ENCODE measurements at regions not wholly inside any gene's neighbourhood (a gene's known extent, or its start where the extent isn't known, plus 50 kb on each side); places are given as distances from the start of the nearest gene placed in this dataset.

DNA sequence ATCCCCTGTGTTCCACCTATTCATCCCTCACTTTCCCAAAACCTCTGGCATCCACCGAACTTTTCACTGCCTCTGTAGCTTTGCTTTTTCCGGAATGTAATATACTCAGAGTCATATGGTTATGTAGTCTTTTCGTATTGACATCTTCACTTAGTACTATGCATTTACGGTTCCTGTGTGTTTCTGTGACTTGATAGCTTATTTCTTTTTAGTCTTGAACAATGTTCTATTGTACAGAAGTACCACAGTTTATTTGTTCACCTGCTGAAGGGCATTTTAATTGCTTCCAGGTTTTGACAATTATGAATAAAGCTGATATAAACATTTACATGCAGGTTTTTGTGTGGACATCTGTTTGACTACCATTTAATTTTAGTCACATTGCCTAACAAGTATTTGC lies 154.7 kb upstream of the DOK6 start:
- ChIA-PET POLR2A (no interaction called here), CTCF (no interaction called here)
- in situ Hi-C loops (cut with HindIII; ENCODE audit: low pct_unique_long_range_greater_than_20kb, low sequenced_read_pairs) (no loop called here), intact Hi-C loops (cut with micrococcal nuclease; ENCODE audit: unreplicated experiment) (no loop called here)
- no peak for TF ChIP-seq POLR2AphosphoS5 (IDR thresholded peaks at IDR 0.05; ENCODE audit: low read depth, low read length)
- TF ChIP-seq SIN3A (IDR thresholded peaks at IDR 0.05; ENCODE audit: borderline replicate concordance, insufficient read depth, low read depth, low read length) = no peak
- no peak for TF ChIP-seq TCF7L2 (IDR thresholded peaks at IDR 0.05; ENCODE audit: low read depth, low read length)
- TF ChIP-seq, protein P1, sequence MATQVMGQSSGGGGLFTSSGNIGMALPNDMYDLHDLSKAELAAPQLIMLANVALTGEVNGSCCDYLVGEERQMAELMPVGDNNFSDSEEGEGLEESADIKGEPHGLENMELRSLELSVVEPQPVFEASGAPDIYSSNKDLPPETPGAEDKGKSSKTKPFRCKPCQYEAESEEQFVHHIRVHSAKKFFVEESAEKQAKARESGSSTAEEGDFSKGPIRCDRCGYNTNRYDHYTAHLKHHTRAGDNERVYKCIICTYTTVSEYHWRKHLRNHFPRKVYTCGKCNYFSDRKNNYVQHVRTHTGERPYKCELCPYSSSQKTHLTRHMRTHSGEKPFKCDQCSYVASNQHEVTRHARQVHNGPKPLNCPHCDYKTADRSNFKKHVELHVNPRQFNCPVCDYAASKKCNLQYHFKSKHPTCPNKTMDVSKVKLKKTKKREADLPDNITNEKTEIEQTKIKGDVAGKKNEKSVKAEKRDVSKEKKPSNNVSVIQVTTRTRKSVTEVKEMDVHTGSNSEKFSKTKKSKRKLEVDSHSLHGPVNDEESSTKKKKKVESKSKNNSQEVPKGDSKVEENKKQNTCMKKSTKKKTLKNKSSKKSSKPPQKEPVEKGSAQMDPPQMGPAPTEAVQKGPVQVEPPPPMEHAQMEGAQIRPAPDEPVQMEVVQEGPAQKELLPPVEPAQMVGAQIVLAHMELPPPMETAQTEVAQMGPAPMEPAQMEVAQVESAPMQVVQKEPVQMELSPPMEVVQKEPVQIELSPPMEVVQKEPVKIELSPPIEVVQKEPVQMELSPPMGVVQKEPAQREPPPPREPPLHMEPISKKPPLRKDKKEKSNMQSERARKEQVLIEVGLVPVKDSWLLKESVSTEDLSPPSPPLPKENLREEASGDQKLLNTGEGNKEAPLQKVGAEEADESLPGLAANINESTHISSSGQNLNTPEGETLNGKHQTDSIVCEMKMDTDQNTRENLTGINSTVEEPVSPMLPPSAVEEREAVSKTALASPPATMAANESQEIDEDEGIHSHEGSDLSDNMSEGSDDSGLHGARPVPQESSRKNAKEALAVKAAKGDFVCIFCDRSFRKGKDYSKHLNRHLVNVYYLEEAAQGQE (IDR thresholded peaks at IDR 0.05; ENCODE audit: insufficient read depth in 1 of 2, low read depth in 2 of 2, low read length in 1 of 2) = no peak
- TF ChIP-seq, protein P2, sequence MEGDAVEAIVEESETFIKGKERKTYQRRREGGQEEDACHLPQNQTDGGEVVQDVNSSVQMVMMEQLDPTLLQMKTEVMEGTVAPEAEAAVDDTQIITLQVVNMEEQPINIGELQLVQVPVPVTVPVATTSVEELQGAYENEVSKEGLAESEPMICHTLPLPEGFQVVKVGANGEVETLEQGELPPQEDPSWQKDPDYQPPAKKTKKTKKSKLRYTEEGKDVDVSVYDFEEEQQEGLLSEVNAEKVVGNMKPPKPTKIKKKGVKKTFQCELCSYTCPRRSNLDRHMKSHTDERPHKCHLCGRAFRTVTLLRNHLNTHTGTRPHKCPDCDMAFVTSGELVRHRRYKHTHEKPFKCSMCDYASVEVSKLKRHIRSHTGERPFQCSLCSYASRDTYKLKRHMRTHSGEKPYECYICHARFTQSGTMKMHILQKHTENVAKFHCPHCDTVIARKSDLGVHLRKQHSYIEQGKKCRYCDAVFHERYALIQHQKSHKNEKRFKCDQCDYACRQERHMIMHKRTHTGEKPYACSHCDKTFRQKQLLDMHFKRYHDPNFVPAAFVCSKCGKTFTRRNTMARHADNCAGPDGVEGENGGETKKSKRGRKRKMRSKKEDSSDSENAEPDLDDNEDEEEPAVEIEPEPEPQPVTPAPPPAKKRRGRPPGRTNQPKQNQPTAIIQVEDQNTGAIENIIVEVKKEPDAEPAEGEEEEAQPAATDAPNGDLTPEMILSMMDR (IDR thresholded peaks at IDR 0.05) = no peak
- no peaks in the 10 kb centered on the region for H3K27me3 ChIP-seq (ENCODE audit: control insufficient read depth, insufficient read depth, low read length)
- no peaks in the 10 kb centered on the region for H3K9me3 ChIP-seq (ENCODE audit: control insufficient read depth, insufficient read depth, low read depth, low read length)
- no peak for DNase-seq (ENCODE audit: low read depth, low spot score)
- no peak overlapping the region for H3K4me3 ChIP-seq (ENCODE audit: low read depth in 2 of 2, low read length in 2 of 2)
- BruUV-seq (replicated peaks) = no TSS peak
- H3K27ac ChIP-seq (ENCODE audit: low read length) = no peak overlapping the region
- H3K36me3 ChIP-seq (ENCODE audit: control insufficient read depth, insufficient read depth, low read length) = no peaks in the 10 kb centered on the region
- no peaks in the 10 kb centered on the region for H3K4me1 ChIP-seq (ENCODE audit: control insufficient read depth, insufficient read depth, low read length)
- no peak for ATAC-seq

DNA sequence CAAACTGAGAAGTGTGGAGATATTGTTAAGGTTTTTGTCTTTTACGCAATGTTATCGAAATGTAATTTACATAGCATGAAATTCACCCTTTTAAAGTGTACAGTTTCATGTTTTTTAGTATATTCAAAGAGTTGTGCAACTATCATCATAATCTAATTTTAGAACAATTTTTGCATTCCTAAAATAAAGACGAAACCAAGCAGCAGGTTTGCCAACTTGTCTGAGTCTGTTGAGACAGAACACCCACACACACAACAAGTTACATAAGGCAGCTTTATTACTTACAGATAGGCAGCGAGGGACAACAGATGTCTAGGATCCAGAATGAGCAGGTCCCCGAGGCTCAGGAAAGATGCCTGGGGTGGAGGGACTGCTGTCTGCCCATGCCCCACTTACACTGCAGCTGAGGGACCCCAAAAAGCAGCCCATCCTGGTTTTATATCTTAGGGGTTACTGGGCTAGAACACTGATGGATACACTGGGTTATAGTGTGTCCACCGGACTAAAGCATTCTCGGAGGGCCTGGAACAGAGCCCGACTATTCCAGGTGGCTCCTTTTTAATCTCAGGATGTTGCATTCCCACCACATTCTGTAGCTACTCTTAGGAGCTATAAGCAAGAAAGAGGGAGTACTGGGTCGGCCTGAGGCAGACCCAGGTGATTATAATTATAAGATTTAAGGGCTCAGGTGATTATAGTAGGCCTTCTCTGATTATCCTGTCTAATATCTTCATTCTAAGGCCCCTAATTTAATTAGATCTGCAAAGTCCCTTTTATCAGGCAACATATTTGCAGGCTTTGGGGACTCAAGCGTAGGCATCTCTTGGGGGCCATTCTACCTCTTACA lies 150.2 kb upstream of the DOK6 start:
- no peak overlapping the region for H3K27ac ChIP-seq (ENCODE audit: low read length)
- intact Hi-C loops (cut with micrococcal nuclease; ENCODE audit: unreplicated experiment) = no loop called here
- no peaks in the 10 kb centered on the region for H3K27me3 ChIP-seq (ENCODE audit: control insufficient read depth, insufficient read depth, low read length)
- TF ChIP-seq, protein P2 (IDR thresholded peaks at IDR 0.05) = no peak
- TF ChIP-seq SIN3A (IDR thresholded peaks at IDR 0.05; ENCODE audit: borderline replicate concordance, insufficient read depth, low read depth, low read length) = no peak
- no peak for TF ChIP-seq TCF7L2 (IDR thresholded peaks at IDR 0.05; ENCODE audit: low read depth, low read length)
- TF ChIP-seq, protein P1 (IDR thresholded peaks at IDR 0.05; ENCODE audit: insufficient read depth in 1 of 2, low read depth in 2 of 2, low read length in 1 of 2) = no peak
- no peak for TF ChIP-seq POLR2AphosphoS5 (IDR thresholded peaks at IDR 0.05; ENCODE audit: low read depth, low read length)
- ChIA-PET CTCF (no interaction called here), POLR2A (no interaction called here)
- in situ Hi-C loops (cut with HindIII; ENCODE audit: low pct_unique_long_range_greater_than_20kb, low sequenced_read_pairs) = no loop called here
- ATAC-seq (no peak), DNase-seq (ENCODE audit: low read depth, low spot score) (no peak)
- H3K4me1 ChIP-seq (ENCODE audit: control insufficient read depth, insufficient read depth, low read length) = no peaks in the 10 kb centered on the region
- BruUV-seq (replicated peaks) = no TSS peak
- no peak overlapping the region for H3K4me3 ChIP-seq (ENCODE audit: low read depth in 2 of 2, low read length in 2 of 2)
- no peaks in the 10 kb centered on the region for H3K9me3 ChIP-seq (ENCODE audit: control insufficient read depth, insufficient read depth, low read depth, low read length)
- no peaks in the 10 kb centered on the region for H3K36me3 ChIP-seq (ENCODE audit: control insufficient read depth, insufficient read depth, low read length)

Measured in Panc1 (cell line).